Bronchial epithelial cell (primary cell): ENCODE measurements at regions not wholly inside any gene's neighbourhood (a gene's known extent, or its start where the extent isn't known, plus 50 kb on each side); places are given as distances from the start of the nearest gene placed in this dataset.

Experiments
- DNase-seq: peaks from one replicate; pipeline ENCODE4 v3.0.0-alpha.2; 2010; ENCODE audit warnings: low read depth
- FAIRE-seq: peaks from 2 replicates; lab custom pipeline; 2011; peaks lifted over from hg19 to GRCh38; lab: Jason Lieb, UNC
- H3K27me3 ChIP-seq: 2 replicates; pipeline ENCODE4 v1.5.1; 2011; ENCODE audit warnings: low read length; ENCODE audit not compliant: control insufficient read depth, insufficient read depth
- H3K36me3 ChIP-seq: 2 replicates; pipeline ENCODE4 v1.5.1; 2011; ENCODE audit warnings: low read length; ENCODE audit not compliant: control insufficient read depth, insufficient read depth
- H3K4me3 ChIP-seq: 2 replicates; pipeline ENCODE4 v1.5.1; 2011; ENCODE audit warnings: mild to moderate bottlenecking, low read depth, low read length, control low read depth
- TF ChIP-seq, protein P1 (sequence below): IDR thresholded peaks from 2 replicates; pipeline ENCODE4 v1.5.1; 2011; ENCODE audit warnings: mild to moderate bottlenecking, moderate library complexity, low read length, control low read depth, inconsistent platforms; ENCODE audit not compliant: insufficient read depth, severe bottlenecking

DNA sequence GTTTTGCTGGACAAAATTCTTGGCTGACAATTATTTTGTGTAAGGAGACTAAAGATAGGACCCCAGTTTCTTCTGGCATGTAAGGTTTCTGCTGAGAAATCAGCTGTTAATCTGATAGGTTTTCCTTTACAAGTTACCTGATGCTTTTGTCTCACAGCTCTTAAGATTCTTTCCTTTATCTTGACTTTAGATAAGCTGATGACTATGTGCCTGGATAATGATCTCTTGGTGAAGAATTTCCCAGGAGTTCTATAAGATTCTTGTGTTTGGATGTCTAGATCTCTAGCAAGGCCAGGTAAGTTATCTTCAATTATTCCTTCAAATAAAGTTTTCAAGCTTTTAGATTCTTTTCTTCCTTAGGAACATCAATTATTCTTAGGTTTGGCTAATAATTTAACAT is 534.8 kb upstream of the LRRTM4 start:
- FAIRE-seq (no peak), DNase-seq (no peak)
- Histone ChIP-seq H3K36me3 (no peaks in the 10 kb centered on the region), H3K4me3 (no peak overlapping the region), H3K27me3 (no peaks in the 10 kb centered on the region)
- TF ChIP-seq, protein P1, sequence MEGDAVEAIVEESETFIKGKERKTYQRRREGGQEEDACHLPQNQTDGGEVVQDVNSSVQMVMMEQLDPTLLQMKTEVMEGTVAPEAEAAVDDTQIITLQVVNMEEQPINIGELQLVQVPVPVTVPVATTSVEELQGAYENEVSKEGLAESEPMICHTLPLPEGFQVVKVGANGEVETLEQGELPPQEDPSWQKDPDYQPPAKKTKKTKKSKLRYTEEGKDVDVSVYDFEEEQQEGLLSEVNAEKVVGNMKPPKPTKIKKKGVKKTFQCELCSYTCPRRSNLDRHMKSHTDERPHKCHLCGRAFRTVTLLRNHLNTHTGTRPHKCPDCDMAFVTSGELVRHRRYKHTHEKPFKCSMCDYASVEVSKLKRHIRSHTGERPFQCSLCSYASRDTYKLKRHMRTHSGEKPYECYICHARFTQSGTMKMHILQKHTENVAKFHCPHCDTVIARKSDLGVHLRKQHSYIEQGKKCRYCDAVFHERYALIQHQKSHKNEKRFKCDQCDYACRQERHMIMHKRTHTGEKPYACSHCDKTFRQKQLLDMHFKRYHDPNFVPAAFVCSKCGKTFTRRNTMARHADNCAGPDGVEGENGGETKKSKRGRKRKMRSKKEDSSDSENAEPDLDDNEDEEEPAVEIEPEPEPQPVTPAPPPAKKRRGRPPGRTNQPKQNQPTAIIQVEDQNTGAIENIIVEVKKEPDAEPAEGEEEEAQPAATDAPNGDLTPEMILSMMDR, result no peak

DNA sequence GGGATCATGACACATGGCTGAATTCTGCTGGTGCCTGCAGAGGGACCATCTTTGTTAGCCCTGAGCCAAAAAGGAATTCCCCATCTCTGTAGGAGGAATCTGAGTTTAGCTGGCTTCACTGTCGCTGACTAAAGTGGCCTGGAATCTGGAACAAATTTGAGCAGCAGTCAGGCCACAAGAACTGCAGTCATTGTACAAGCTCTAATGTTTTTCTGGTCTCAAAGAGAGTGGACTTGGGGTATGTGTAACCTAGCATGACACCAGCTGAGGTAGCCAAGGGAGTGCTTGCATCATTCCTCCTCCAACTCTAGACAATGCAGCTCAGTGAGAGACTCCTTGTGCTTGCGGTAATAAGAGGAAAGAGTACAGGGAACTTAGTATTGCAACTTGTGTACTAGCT is 539.1 kb upstream of the LRRTM4 start:
- TF ChIP-seq, protein P1, result no peak
- DNase-seq, result no peak
- FAIRE-seq, result no peak
- Histone ChIP-seq H3K36me3 (no peaks in the 10 kb centered on the region), H3K4me3 (no peak overlapping the region), H3K27me3 (no peaks in the 10 kb centered on the region)

DNA sequence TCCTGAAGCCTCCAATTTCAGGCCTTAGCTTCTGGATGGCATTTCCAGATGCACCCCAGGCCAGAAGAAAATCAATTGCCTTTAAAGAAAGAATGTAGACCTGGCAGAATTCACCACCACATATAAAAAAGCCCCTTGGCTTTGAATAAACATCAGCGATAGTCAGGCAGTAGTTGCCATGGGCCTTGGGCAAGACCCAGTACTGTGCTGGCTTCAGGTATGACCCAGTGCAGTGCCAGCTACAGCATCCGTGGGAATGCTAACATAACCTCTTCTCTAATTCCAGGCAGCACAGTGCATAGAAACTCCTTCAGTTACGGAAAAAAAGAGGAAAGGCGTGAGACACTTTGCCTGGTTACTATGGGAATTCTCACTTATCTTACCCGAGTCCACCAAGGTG is 539.6 kb upstream of the LRRTM4 start:
- no peaks in the 10 kb centered on the region for H3K27me3 ChIP-seq
- no peaks in the 10 kb centered on the region for H3K36me3 ChIP-seq
- FAIRE-seq (no peak), DNase-seq (no peak)
- TF ChIP-seq, protein P1, result no peak
- no peak overlapping the region for H3K4me3 ChIP-seq

DNA sequence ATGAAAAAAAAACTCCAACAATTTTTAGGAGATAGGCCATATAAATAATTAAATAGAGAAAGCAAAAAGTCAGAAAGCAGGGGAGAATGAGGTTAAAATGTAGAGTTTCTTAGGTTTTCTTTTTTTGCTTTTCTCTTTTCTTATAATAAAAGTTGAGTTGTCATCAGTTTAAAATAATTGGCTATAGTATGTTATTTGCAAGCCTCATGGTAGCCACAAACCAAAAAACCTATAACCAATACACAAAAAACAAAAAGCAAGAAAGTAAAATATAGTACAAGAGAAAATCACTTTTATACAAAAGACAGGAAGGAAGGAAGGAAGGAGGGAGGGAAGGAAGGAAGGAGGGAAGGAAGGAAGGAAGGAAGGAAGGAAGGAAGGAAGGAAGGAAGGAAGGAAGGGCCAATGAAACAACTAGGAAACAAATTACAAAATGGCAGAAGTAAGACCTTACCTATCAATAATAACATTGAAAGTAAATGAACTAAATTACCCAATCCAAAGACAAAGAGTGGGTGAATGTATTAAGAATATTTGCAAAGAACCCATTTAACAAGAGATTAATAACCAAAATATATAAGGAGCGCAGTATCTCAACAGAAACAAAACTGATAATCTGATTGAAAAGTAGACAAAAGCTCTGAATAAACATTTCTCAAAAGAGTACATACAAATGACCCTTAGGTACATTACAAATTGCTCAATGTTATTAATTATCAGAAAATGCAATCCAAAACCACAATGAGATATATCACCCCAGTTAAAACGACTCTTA is 541.3 kb upstream of the LRRTM4 start:
- no peak overlapping the region for H3K4me3 ChIP-seq
- TF ChIP-seq, protein P1, result no peak
- H3K36me3 ChIP-seq, result no peaks in the 10 kb centered on the region
- FAIRE-seq (no peak), DNase-seq (no peak)
- H3K27me3 ChIP-seq, result no peaks in the 10 kb centered on the region

DNA sequence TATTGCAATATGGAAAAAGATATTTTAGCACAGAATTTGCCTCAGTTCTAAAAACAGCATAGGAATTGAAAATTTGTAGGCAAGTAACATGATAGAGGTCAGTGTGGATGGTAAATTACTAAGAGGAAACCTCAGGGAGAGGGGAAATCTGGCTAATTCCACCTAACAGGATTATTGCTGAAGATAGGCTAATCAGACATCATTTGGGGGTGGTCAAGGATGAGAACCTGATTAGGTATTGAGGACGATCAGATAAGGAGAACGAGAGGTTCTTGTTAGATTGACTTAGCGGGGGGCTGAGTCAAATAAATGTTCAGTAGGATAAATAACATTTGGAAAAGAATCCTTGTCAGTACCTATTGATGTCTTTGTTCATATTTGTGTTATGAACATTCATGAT is 543.2 kb upstream of the LRRTM4 start:
- DNase-seq, result no peak
- TF ChIP-seq, protein P1, result no peak
- no peak for FAIRE-seq

DNA sequence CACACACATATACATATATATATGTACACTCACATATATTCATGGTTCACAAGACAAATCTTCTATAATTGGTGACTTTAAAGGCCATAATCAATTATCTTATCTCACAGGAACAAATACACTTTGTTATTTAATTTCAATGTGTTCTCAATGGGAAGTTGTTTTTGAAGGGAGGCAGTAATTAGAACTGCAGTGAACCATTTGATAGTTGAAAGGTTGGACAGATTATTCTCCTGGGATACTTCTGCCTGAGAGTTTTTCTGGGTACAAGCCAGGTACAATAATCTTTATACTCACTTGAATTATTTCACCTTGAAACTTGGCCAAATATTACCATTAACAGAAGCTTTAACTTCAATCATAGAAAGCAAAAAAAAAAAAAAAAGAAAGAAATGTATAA is 546.6 kb upstream of the LRRTM4 start:
- no peaks in the 10 kb centered on the region for H3K27me3 ChIP-seq
- H3K4me3 ChIP-seq, result no peak overlapping the region
- FAIRE-seq (no peak), DNase-seq (no peak)
- H3K36me3 ChIP-seq, result no peaks in the 10 kb centered on the region
- TF ChIP-seq, protein P1, result no peak

More for the DNA sequence above, 543.2 kb upstream of the LRRTM4 start:
- Histone ChIP-seq H3K4me3 (no peak overlapping the region), H3K27me3 (no peaks in the 10 kb centered on the region), H3K36me3 (no peaks in the 10 kb centered on the region)
